H1 (cell line): ENCODE measurements at regions not wholly inside any gene's neighbourhood (a gene's known extent, or its start where the extent isn't known, plus 50 kb on each side); places are given as distances from the start of the nearest gene placed in this dataset.

ENCODE experiments used
- CTCF ChIA-PET: fragments of 300-600 bp; sonication (Branson Sonifier 250); formaldehyde crosslinking; loops from one replicate; lab custom pipeline; 2021; ENCODE audit not compliant: partially characterized antibody; lab: Charles Lee
- POLR2A ChIA-PET: fragments of 300-600 bp; sonication (Branson Sonifier 250); formaldehyde crosslinking; loops from one replicate; lab custom pipeline; 2021; ENCODE audit warnings: inconsistent platforms; ENCODE audit not compliant: partially characterized antibody; lab: Charles Lee
- DNase-seq, 2 experiments: peaks; one replicate each; pipeline versions ENCODE4 v3.0.0 to v3.0.0-alpha.2; 2010 to 2022; ENCODE audit warnings: low spot score in 2 of 2, low read depth in 1 of 2, mixed read lengths in 1 of 2
- FAIRE-seq: peaks from 2 replicates; lab custom pipeline; 2011; peaks lifted over from hg19 to GRCh38; lab: Jason Lieb, UNC
- H2AFZ ChIP-seq: 2 replicates; pipeline ENCODE4 v1.8.1; 2012; ENCODE audit warnings: low read length, inconsistent platforms
- H2AK5ac ChIP-seq: 2 replicates; pipeline ENCODE4 v1.6.1; 2013; ENCODE audit warnings: low read depth, low read length
- H2BK120ac ChIP-seq: replicated peaks from 2 replicates; pipeline ENCODE3; 2013; ENCODE audit warnings: low read depth, low read length, inconsistent platforms
- H2BK12ac ChIP-seq: 2 replicates; pipeline ENCODE4 v1.6.1; 2013; ENCODE audit warnings: low read depth, low read length
- H2BK15ac ChIP-seq: 2 replicates; pipeline ENCODE4 v1.6.1; 2013; ENCODE audit warnings: low read length
- H2BK20ac ChIP-seq: 2 replicates; pipeline ENCODE4 v1.6.1; 2013; ENCODE audit warnings: low read length
- H2BK5ac ChIP-seq: 2 replicates; pipeline ENCODE4 v1.6.1; 2013; ENCODE audit warnings: low read depth, low read length
- H3K14ac ChIP-seq: 2 replicates; pipeline ENCODE4 v1.6.1; 2013; ENCODE audit warnings: inconsistent platforms; ENCODE audit not compliant: insufficient read length
- H3K18ac ChIP-seq: 2 replicates; pipeline ENCODE4 v1.6.1; 2013; ENCODE audit warnings: low read length; ENCODE audit errors: extremely low read depth
- H3K23ac ChIP-seq: 2 replicates; pipeline ENCODE4 v1.6.1; 2013; ENCODE audit warnings: inconsistent platforms; ENCODE audit not compliant: insufficient read length
- H3K23me2 ChIP-seq: 2 replicates; pipeline ENCODE4 v1.6.1; 2013; ENCODE audit warnings: low read depth, low read length
- H3K27ac ChIP-seq: 2 replicates; pipeline ENCODE4 v1.6.1; 2011; ENCODE audit warnings: low read depth, low read length, inconsistent platforms
- H3K27me3 ChIP-seq, 4 experiments: replicated peaks in 1 of 4; 1 replicate in 1 of 4; 2 replicates in 3 of 4; pipeline versions ENCODE4 v1.6.1 to v1.8.1; 2011 to 2013; ENCODE audit warnings: low read length in 3 of 4, mild to moderate bottlenecking in 3 of 4, inconsistent platforms in 2 of 4, mixed read lengths in 2 of 4, moderate library complexity in 1 of 4; ENCODE audit not compliant: control insufficient read depth in 3 of 4, insufficient read depth in 3 of 4; ENCODE audit errors: extremely low read depth in 1 of 4
- H3K36me3 ChIP-seq, 4 experiments: 2 replicates each; pipeline versions ENCODE4 v1.6.1 to v1.8.1; 2011 to 2013; ENCODE audit warnings: mild to moderate bottlenecking in 4 of 4, low read length in 3 of 4, moderate library complexity in 2 of 4, control low read depth in 1 of 4, inconsistent platforms in 1 of 4; ENCODE audit not compliant: insufficient read depth in 4 of 4, control insufficient read depth in 2 of 4
- H3K4ac ChIP-seq: replicated peaks from 2 replicates; pipeline ENCODE3; 2013; ENCODE audit warnings: low read length, low read depth, mixed read lengths, inconsistent platforms; ENCODE audit not compliant: insufficient read length
- H3K4me1 ChIP-seq, 4 experiments: replicated peaks in 1 of 4; 1 replicate in 1 of 4; 2 replicates in 3 of 4; pipeline versions ENCODE4 v1.6.1 to v1.8.1; 2011 to 2013; ENCODE audit warnings: low read length in 3 of 4, inconsistent platforms in 2 of 4, mixed read lengths in 1 of 4; ENCODE audit not compliant: insufficient read depth in 4 of 4, control insufficient read depth in 3 of 4
- H3K4me2 ChIP-seq, 2 experiments: 2 replicates each; pipeline versions ENCODE4 v1.6.1 to v1.8.1; 2011 to 2013; ENCODE audit warnings: low read depth in 2 of 2, low read length in 2 of 2, control low read depth in 1 of 2, inconsistent platforms in 1 of 2, mild to moderate bottlenecking in 1 of 2; ENCODE audit not compliant: insufficient read depth in 1 of 2
- H3K4me3 ChIP-seq, 4 experiments: fragments of 200-600, 300-600 bp in 1 of 4; sonication (generic), shearing (Covaris generic), sonication (Bioruptor Twin) in 1 of 4; 2 replicates each; pipeline versions ENCODE4 v1.5.1 to v1.8.1; 2011 to 2016; ENCODE audit warnings: low read length in 4 of 4, low read depth in 3 of 4, control low read depth in 2 of 4, inconsistent platforms in 2 of 4, mild to moderate bottlenecking in 2 of 4, mixed read lengths in 1 of 4, moderate library complexity in 1 of 4; ENCODE audit not compliant: insufficient read depth in 2 of 4; ENCODE audit errors: extremely low read depth in 1 of 4
- H3K56ac ChIP-seq: replicated peaks from 2 replicates; pipeline ENCODE3; 2013; ENCODE audit warnings: low read depth, mild to moderate bottlenecking, mixed read lengths, low read length, inconsistent platforms; ENCODE audit not compliant: insufficient read length
- H3K79me1 ChIP-seq: 2 replicates; pipeline ENCODE4 v1.6.1; 2013; ENCODE audit warnings: low read depth, low read length, control low read depth
- H3K79me2 ChIP-seq, 2 experiments: 2 replicates each; pipeline versions ENCODE4 v1.6.1 to v1.8.1; 2012 to 2013; ENCODE audit warnings: low read length in 2 of 2, mild to moderate bottlenecking in 2 of 2, inconsistent platforms in 1 of 2; ENCODE audit not compliant: insufficient read depth in 2 of 2, control insufficient read depth in 1 of 2
- H3K9ac ChIP-seq, 4 experiments: replicated peaks in 1 of 4; 1 replicate in 1 of 4; 2 replicates in 3 of 4; pipeline versions ENCODE4 v1.6.1 to v1.8.1; 2011 to 2013; ENCODE audit warnings: low read depth in 3 of 4, low read length in 3 of 4, control low read depth in 2 of 4, mild to moderate bottlenecking in 2 of 4, moderate library complexity in 2 of 4, inconsistent platforms in 1 of 4; ENCODE audit errors: extremely low read depth in 1 of 4
- H3K9me3 ChIP-seq, 2 experiments: 2 replicates each; pipeline versions ENCODE4 v1.6.1 to v1.8.1; 2012 to 2013; ENCODE audit warnings: mild to moderate bottlenecking in 2 of 2, moderate library complexity in 2 of 2, control low read depth in 1 of 2, inconsistent platforms in 1 of 2, low read depth in 1 of 2, low read length in 1 of 2, mixed read lengths in 1 of 2; ENCODE audit not compliant: insufficient read depth in 2 of 2
- H4K20me1 ChIP-seq, 2 experiments: replicated peaks in 1 of 2; 2 replicates each; pipeline versions ENCODE3 to v1.8.1; 2011 to 2013; ENCODE audit warnings: inconsistent platforms in 2 of 2, low read length in 2 of 2, mild to moderate bottlenecking in 1 of 2; ENCODE audit not compliant: insufficient read depth in 2 of 2, control insufficient read depth in 1 of 2
- H4K5ac ChIP-seq: 2 replicates; pipeline ENCODE4 v1.6.1; 2013; ENCODE audit warnings: low read length, low read depth, mixed read lengths, inconsistent platforms; ENCODE audit not compliant: insufficient read length
- H4K8ac ChIP-seq: 2 replicates; pipeline ENCODE4 v1.8.0; 2013; ENCODE audit warnings: mild to moderate bottlenecking, moderate library complexity, low read length, inconsistent platforms; ENCODE audit not compliant: insufficient read depth; ENCODE audit errors: extremely low read depth
- H4K91ac ChIP-seq: replicated peaks from 2 replicates; pipeline ENCODE3; 2013; ENCODE audit warnings: low read length, mixed read lengths, inconsistent platforms; ENCODE audit not compliant: insufficient read length
- CBX5 ChIP-seq: fragments of 300-800, 300-1000 bp; sonication (generic); IDR thresholded peaks from 2 replicates; pipeline ENCODE4 v1.7.1; 2016; ENCODE audit warnings: antibody characterized with exemption, low read length, low read depth
- CHD1 ChIP-seq: IDR thresholded peaks from 2 replicates; pipeline ENCODE4 v1.6.1; 2012; ENCODE audit warnings: low read depth, low read length, improper control_type of control experiment
- PHF8 ChIP-seq: fragments of 200-600 bp; sonication (generic); conservative IDR thresholded peaks from 2 replicates; pipeline ENCODE4 v1.7.1; 2012; ENCODE audit warnings: low read depth, mild to moderate bottlenecking, inconsistent platforms, low read length, moderate library complexity
- RNF2 ChIP-seq: fragments of 200-900, 300-1000 bp; sonication (generic); IDR thresholded peaks from 2 replicates; pipeline ENCODE4 v1.7.1; 2016; ENCODE audit warnings: borderline replicate concordance, low read depth, mild to moderate bottlenecking, antibody characterized with exemption, low read length; ENCODE audit not compliant: poor library complexity, severe bottlenecking; ENCODE audit errors: missing control alignments
- WGBS, 2 experiments: shearing (Covaris generic) in 1 of 2; methylation state at CpG; one replicate each; pipeline versions ENCODE4 v1.1.6 to v1.1.7; 2013 to 2015; ENCODE audit warnings: low lambda C conversion rate in 2 of 2, mixed read lengths in 2 of 2, inconsistent platforms in 1 of 2, low coverage in 1 of 2, missing lambda C conversion rate in 1 of 2; ENCODE audit not compliant: insufficient replicate concordance in 2 of 2, insufficient coverage in 1 of 2, insufficient read length in 1 of 2; ENCODE audit errors: extremely low coverage in 1 of 2, missing lambda C conversion rate in 1 of 2; 5-methylcytosine and 5-hydroxymethylcytosine counted together
- TF ChIP-seq, protein P1 (sequence below), 3 experiments: IDR thresholded peaks; 1 replicate in 2 of 3; 2 replicates in 1 of 3; pipeline versions ENCODE4 v1.5.1 to v1.6.1; 2011; ENCODE audit warnings: low read length in 3 of 3, mild to moderate bottlenecking in 3 of 3, inconsistent platforms in 2 of 3, low read depth in 1 of 3, moderate library complexity in 1 of 3; ENCODE audit not compliant: insufficient read depth in 1 of 3; ENCODE audit errors: control extremely low read depth in 1 of 3
- TF ChIP-seq, protein P2 (sequence below): IDR thresholded peaks from 2 replicates; pipeline ENCODE4 v1.6.1; 2012; ENCODE audit warnings: inconsistent platforms

DNA sequence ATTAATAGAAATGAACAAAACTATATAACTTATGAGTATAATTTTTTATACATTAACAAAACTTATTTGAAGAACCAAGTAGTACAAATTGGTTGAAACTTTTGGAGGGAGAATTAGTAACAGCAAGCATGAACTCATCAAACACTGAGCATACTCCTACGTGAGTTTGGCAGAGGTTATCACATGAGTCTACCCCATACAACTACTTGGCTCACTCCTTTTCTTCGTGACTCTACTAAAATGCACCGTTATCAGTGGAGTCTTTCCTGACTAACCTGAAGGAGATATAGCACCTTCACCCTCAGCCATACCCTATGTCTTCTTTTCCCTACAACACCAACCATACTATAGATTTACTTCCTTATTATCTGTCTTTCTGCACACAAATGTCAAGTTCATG lies 794.2 kb downstream of the TFAP2A start:
- H4K91ac ChIP-seq: no peak overlapping the region
- FAIRE-seq: no peak
- H3K23me2 ChIP-seq: no peaks in the 10 kb centered on the region
- no peak overlapping the region for H2BK5ac ChIP-seq
- no peak overlapping the region for H3K14ac ChIP-seq
- no peaks in the 10 kb centered on the region for H3K9me3 ChIP-seq
- TF ChIP-seq RNF2 (no peak), PHF8 (no peak), CHD1 (no peak), CBX5 (no peak)
- TF ChIP-seq, protein P1, sequence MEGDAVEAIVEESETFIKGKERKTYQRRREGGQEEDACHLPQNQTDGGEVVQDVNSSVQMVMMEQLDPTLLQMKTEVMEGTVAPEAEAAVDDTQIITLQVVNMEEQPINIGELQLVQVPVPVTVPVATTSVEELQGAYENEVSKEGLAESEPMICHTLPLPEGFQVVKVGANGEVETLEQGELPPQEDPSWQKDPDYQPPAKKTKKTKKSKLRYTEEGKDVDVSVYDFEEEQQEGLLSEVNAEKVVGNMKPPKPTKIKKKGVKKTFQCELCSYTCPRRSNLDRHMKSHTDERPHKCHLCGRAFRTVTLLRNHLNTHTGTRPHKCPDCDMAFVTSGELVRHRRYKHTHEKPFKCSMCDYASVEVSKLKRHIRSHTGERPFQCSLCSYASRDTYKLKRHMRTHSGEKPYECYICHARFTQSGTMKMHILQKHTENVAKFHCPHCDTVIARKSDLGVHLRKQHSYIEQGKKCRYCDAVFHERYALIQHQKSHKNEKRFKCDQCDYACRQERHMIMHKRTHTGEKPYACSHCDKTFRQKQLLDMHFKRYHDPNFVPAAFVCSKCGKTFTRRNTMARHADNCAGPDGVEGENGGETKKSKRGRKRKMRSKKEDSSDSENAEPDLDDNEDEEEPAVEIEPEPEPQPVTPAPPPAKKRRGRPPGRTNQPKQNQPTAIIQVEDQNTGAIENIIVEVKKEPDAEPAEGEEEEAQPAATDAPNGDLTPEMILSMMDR (IDR thresholded peaks at IDR 0.05; ENCODE audit: control extremely low read depth in 1 of 3, insufficient read depth in 1 of 3, low read depth in 1 of 3, low read length in 3 of 3): no peak
- TF ChIP-seq, protein P2, sequence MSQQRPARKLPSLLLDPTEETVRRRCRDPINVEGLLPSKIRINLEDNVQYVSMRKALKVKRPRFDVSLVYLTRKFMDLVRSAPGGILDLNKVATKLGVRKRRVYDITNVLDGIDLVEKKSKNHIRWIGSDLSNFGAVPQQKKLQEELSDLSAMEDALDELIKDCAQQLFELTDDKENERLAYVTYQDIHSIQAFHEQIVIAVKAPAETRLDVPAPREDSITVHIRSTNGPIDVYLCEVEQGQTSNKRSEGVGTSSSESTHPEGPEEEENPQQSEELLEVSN: no peak
- TF ChIP-seq, all 59 proteins: peak for 0
- no peak overlapping the region for H3K56ac ChIP-seq
- no peak overlapping the region for H4K8ac ChIP-seq
- no peak overlapping the region for H4K5ac ChIP-seq
- H2BK20ac ChIP-seq: no peak overlapping the region
- no peak overlapping the region for H3K9ac ChIP-seq
- no peak overlapping the region for H2BK12ac ChIP-seq
- 96% methylated on average over 3 of the region's 3 CpGs; no CpG with 5 or more reads in 1 of the 2 experiments for whole genome bisulfite sequencing, 2 experiments
- H3K27me3 ChIP-seq: no peaks in the 10 kb centered on the region
- no peaks in the 10 kb centered on the region for H3K36me3 ChIP-seq
- H3K4me1 ChIP-seq: no peaks in the 10 kb centered on the region
- no peak overlapping the region for H2AK5ac ChIP-seq
- H3K79me1 ChIP-seq: no peaks in the 10 kb centered on the region
- CTCF ChIA-PET: interaction anchor here (0.6 kb wide), 1 partner anchor 934 kb away, joined by 3 read pairs; no protein-coding TSS in a partner anchor
- H3K27ac ChIP-seq: no peak overlapping the region
- no peak overlapping the region for H3K4me3 ChIP-seq
- no peak overlapping the region for H3K18ac ChIP-seq
- no peak overlapping the region for H2BK120ac ChIP-seq
- no peak overlapping the region for H2AFZ ChIP-seq
- no peak overlapping the region for H3K23ac ChIP-seq
- H3K79me2 ChIP-seq: no peaks in the 10 kb centered on the region
- no peak for DNase-seq
- H4K20me1 ChIP-seq: no peaks in the 10 kb centered on the region
- no peak overlapping the region for H2BK15ac ChIP-seq
- H3K4me2 ChIP-seq: no peak overlapping the region
- no peak overlapping the region for H3K4ac ChIP-seq
- POLR2A ChIA-PET: no interaction called here
